Stimulated activated CD8-positive, alpha-beta memory T cell treated with anti-CD3 and anti-CD28 coated beads, Interleukin-2, amount 100 ng/mL, for 48 hours (primary cell): ENCODE measurements at regions not wholly inside any gene's neighbourhood (a gene's known extent, or its start where the extent isn't known, plus 50 kb on each side); places are given as distances from the start of the nearest gene placed in this dataset.

ENCODE experiments used
- DNase-seq, 2 donors: peaks; one replicate each; pipeline ENCODE4 v3.0.0-alpha.2; 2020; ENCODE audit warnings: low read depth in 2 of 2

GRCh38 chr6:44012078-44012493 is 115.2 kb downstream of the MRPL14 start:
- no peak for DNase-seq

- no peak for DNase-seq
These were observed 115.8 kb downstream of the MRPL14 start for GRCh38 chr6:44011350-44011920.

GRCh38 chr6:44010411-44011349 is 116.6 kb downstream of the MRPL14 start:
- no peak for DNase-seq

GRCh38 chr6:44009425-44010321 is 117.6 kb downstream of the MRPL14 start:
- DNase-seq = no peak

GRCh38 chr6:44008821-44009370 is 118.4 kb downstream of the MRPL14 start:
- no peak for DNase-seq

- DNase-seq = no peak
These were observed 119.2 kb downstream of the MRPL14 start for GRCh38 chr6:44007818-44008621.

GRCh38 chr6:44006872-44007303 is 120.4 kb downstream of the MRPL14 start:
- DNase-seq = no peak

GRCh38 chr6:44006123-44006871 is 121.0 kb downstream of the MRPL14 start:
- no peak for DNase-seq

- DNase-seq = no peak
These were observed 121.7 kb downstream of the MRPL14 start for GRCh38 chr6:44005507-44005903.

GRCh38 chr6:44004625-44005506 is 122.4 kb downstream of the MRPL14 start:
- DNase-seq = no peak

GRCh38 chr6:44004136-44004535 is 123.1 kb downstream of the MRPL14 start:
- DNase-seq = no peak

GRCh38 chr6:44003345-44004061 is 123.7 kb downstream of the MRPL14 start:
- DNase-seq = no peak

GRCh38 chr6:44002593-44003344 is 124.5 kb downstream of the MRPL14 start:
- peak; percentile 60 to 62 for DNase-seq

- no peak for DNase-seq
These were observed 125.1 kb downstream of the MRPL14 start for GRCh38 chr6:44002067-44002592.

GRCh38 chr6:44001318-44002066 is 125.8 kb downstream of the MRPL14 start:
- peak in 1 of 2 donors; percentile 17 for DNase-seq

- peak in 1 of 2 donors; percentile 44 for DNase-seq
These were observed 126.9 kb downstream of the MRPL14 start for GRCh38 chr6:44000164-44000842.
